ENCODE measurements at regions not wholly inside any gene's neighbourhood (a gene's known extent, or its start where the extent isn't known, plus 50 kb on each side); places are given as distances from the start of the nearest gene placed in this dataset.

GRCh38 chr17:428414-428813, 75.8 kb upstream of the RPH3AL start:
- ChIA-PET CTCF (ENCODE audit: low intra/inter-chr PET ratio) (no interaction called here), POLR2A (interaction anchor here (1.3 kb wide), 1 partner anchor 11 kb away, joined by 3 read pairs; no protein-coding TSS in a partner anchor)
- Histone ChIP-seq H3K27me3 (ENCODE audit: control insufficient read depth in 2 of 2, insufficient read depth in 2 of 2, low read length in 2 of 2) (peaks cover 1 to 3% of the 10 kb centered on the region in 2 experiments; a peak in 3 of 5 replicates), H3K4me3 (no peak overlapping the region), H3K9ac (ENCODE audit: insufficient read depth in 1 of 2, low read depth in 2 of 2, low read length in 2 of 2) (no peak overlapping the region), H3K9me1 (ENCODE audit: control insufficient read depth, insufficient read depth, low read length) (no peaks in the 10 kb centered on the region), H3K36me3 (ENCODE audit: control insufficient read depth, insufficient read depth, low read length) (no peaks in the 10 kb centered on the region), H2AFZ (ENCODE audit: low read depth, low read length) (no peak overlapping the region), H3K27ac (ENCODE audit: extremely low read depth, low read depth, low read length) (no peak overlapping the region), H3K4me1 (replicated peaks in 1 of 2; ENCODE audit: control insufficient read depth in 2 of 2, insufficient read depth in 2 of 2, low read length in 2 of 2) (no peaks in the 10 kb centered on the region), H3K4me2 (ENCODE audit: insufficient read depth, low read length) (no peak overlapping the region), H4K20me1 (replicated peaks; ENCODE audit: control insufficient read depth, insufficient read depth, low read length) (no peaks in the 10 kb centered on the region), H3K9me3 (replicated peaks; ENCODE audit: control insufficient read depth, insufficient read depth, low read depth, low read length) (no peaks in the 10 kb centered on the region), H3K79me2 (ENCODE audit: control insufficient read depth, insufficient read depth, low read length) (no peaks in the 10 kb centered on the region)
- intact Hi-C loops (cut with micrococcal nuclease) (no loop called here), in situ Hi-C loops (cut with MboI) (loop anchor here (10.0 kb wide), 1 partner anchor 556 kb away; no protein-coding TSS in a partner anchor)
- WGBS (ENCODE audit: insufficient coverage, low coverage, missing lambda C conversion rate), result 0% methylated on average over 1 of the region's 3 CpGs
- FAIRE-seq (no peak), ATAC-seq (no peak), DNase-seq (ENCODE audit: extremely low read depth in 1 of 4, low spot score in 3 of 4) (no peak)
- TF ChIP-seq CBX5 (IDR thresholded peaks at IDR 0.05; ENCODE audit: borderline replicate concordance, low read depth), result 0 out of 2 replicates have a peak, but pooled peaks have one; percentile 72
- TF ChIP-seq PTTG1 (tag; IDR thresholded peaks at IDR 0.05; ENCODE audit: low read depth), result no peak
- TF ChIP-seq, protein P1, sequence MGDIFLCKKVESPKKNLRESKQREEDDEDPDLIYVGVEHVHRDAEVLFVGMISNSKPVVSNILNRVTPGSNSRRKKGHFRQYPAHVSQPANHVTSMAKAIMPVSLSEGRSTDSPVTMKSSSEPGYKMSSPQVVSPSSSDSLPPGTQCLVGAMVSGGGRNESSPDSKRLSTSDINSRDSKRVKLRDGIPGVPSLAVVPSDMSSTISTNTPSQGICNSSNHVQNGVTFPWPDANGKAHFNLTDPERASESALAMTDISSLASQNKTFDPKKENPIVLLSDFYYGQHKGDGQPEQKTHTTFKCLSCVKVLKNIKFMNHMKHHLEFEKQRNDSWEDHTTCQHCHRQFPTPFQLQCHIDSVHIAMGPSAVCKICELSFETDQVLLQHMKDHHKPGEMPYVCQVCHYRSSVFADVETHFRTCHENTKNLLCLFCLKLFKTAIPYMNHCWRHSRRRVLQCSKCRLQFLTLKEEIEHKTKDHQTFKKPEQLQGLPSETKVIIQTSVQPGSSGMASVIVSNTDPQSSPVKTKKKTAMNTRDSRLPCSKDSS (IDR thresholded peaks at IDR 0.05; ENCODE audit: low read depth, partially characterized antibody), result peak; percentile 65
- peak; percentile 52; the same call in 1 of the 2 replicates for TF ChIP-seq TRIM28 (IDR thresholded peaks at IDR 0.05)
- no peak for TF ChIP-seq ZEB2 (IDR thresholded peaks at IDR 0.05)
- TF ChIP-seq SMARCC2 (IDR thresholded peaks at IDR 0.05; ENCODE audit: low read depth), result no peak
- TF ChIP-seq PYGO2 (tag; IDR thresholded peaks at IDR 0.05), result no peak
- 0 out of 2 replicates have a peak, but pooled peaks have one; percentile 20 for TF ChIP-seq MAFF (IDR thresholded peaks at IDR 0.05; ENCODE audit: low read length)
- TF ChIP-seq ZNF699 (CRISPR knock-in tag; IDR thresholded peaks at IDR 0.05; ENCODE audit: insufficient replicate concordance), result no peak
- TF ChIP-seq ZNF766 (CRISPR knock-in tag; conservative IDR thresholded peaks at IDR 0.05), result peak; percentile 73; the same call in 1 of the 2 replicates
- TF ChIP-seq NFE2 (IDR thresholded peaks at IDR 0.05; ENCODE audit: low read depth), result peak; percentile 45
- TF ChIP-seq PHB (CRISPR knock-in tag; IDR thresholded peaks at IDR 0.05), result no peak
- TF ChIP-seq XRCC5 (IDR thresholded peaks at IDR 0.05; ENCODE audit: low read depth, low read length), result no peak
- TF ChIP-seq CBX3 (IDR thresholded peaks at IDR 0.05; ENCODE audit: borderline replicate concordance in 1 of 2, low read length in 2 of 2), result peak in 1 of 2 experiments; percentile 66; a peak in 2 of 3 replicates
- peak; percentile 70 for TF ChIP-seq MAFG (tag; conservative IDR thresholded peaks at IDR 0.05)
- TF ChIP-seq RAD21 (CRISPR knock-in tag; conservative IDR thresholded peaks at IDR 0.05 in 1 of 2, IDR thresholded peaks at IDR 0.05 in 1 of 2), result no peak
- BruUV-seq (replicated peaks), result no TSS peak

Data from K562 (cell line).